ENCODE measurements at regions not wholly inside any gene's neighbourhood (a gene's known extent, or its start where the extent isn't known, plus 50 kb on each side); places are given as distances from the start of the nearest gene placed in this dataset.

GRCh38 chr6:76422511-76423213, 350.2 kb upstream of the IMPG1 start:
- DNase-seq (ENCODE audit: low read depth): no peak
- no peak for TF ChIP-seq CTCF (IDR thresholded peaks at IDR 0.05; ENCODE audit: insufficient read depth, low read depth, low read length, missing control alignments)
- H3K4me3 ChIP-seq (ENCODE audit: low read length): no peak overlapping the region

- no peak for DNase-seq (ENCODE audit: low read depth)
- no peak for TF ChIP-seq CTCF (IDR thresholded peaks at IDR 0.05; ENCODE audit: insufficient read depth, low read depth, low read length, missing control alignments)
- H3K4me3 ChIP-seq (ENCODE audit: low read length): no peak overlapping the region
These were observed 347.6 kb upstream of the IMPG1 start for GRCh38 chr6:76420094-76420493.

- no peak for DNase-seq (ENCODE audit: low read depth)
- TF ChIP-seq CTCF (IDR thresholded peaks at IDR 0.05; ENCODE audit: insufficient read depth, low read depth, low read length, missing control alignments): no peak
- H3K4me3 ChIP-seq (ENCODE audit: low read length): no peak overlapping the region
These were observed 346.2 kb upstream of the IMPG1 start for GRCh38 chr6:76418560-76419223.

- peak; percentile 7 for DNase-seq (ENCODE audit: low read depth)
- TF ChIP-seq CTCF (IDR thresholded peaks at IDR 0.05; ENCODE audit: insufficient read depth, low read depth, low read length, missing control alignments): no peak
- H3K4me3 ChIP-seq (ENCODE audit: low read length): no peak overlapping the region
These were observed 344.6 kb upstream of the IMPG1 start for GRCh38 chr6:76416821-76417605.

GRCh38 chr6:76403064-76403463, 330.6 kb upstream of the IMPG1 start:
- TF ChIP-seq CTCF (IDR thresholded peaks at IDR 0.05; ENCODE audit: insufficient read depth, low read depth, low read length, missing control alignments): no peak
- H3K4me3 ChIP-seq (ENCODE audit: low read length): no peak overlapping the region

GRCh38 chr6:76397966-76398365, 325.5 kb upstream of the IMPG1 start:
- no peak overlapping the region for H3K4me3 ChIP-seq (ENCODE audit: low read length)
- no peak for DNase-seq (ENCODE audit: low read depth)
- TF ChIP-seq CTCF (IDR thresholded peaks at IDR 0.05; ENCODE audit: insufficient read depth, low read depth, low read length, missing control alignments): no peak

More at GRCh38 chr6:76403064-76403463, 330.6 kb upstream of the IMPG1 start:
- no peak for DNase-seq (ENCODE audit: low read depth)

Measured in epithelial cell of esophagus (primary cell).